ENCODE measurements at regions not wholly inside any gene's neighbourhood (a gene's known extent, or its start where the extent isn't known, plus 50 kb on each side); places are given as distances from the start of the nearest gene placed in this dataset.

DNA sequence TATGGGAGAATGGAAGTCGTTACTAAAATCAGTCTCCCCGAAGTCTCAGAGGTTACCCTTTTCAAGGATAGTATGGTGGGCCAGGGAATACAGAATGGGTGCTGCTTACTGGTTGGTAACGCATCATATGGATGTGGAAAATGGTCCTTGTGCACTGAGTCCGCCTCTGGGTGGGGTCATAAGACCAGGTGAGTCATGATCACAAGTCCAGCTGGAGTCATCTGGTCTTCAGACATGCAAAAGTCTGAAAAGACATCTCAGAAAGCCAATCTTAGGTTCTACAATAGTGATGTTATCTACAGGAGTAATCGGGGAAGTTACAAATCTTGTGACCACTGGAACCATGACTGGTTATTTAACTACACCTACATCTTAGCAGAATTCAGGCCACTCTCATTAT, 71.9 kb upstream of the TCL1B start:
- POLR2A ChIA-PET, result no interaction called here

More for the DNA sequence above, 71.9 kb upstream of the TCL1B start:
- Mint-ChIP-seq H3K27ac (no peak overlapping the region), H3K4me3 (no peak overlapping the region), H3K9me3 (no peaks in the 10 kb centered on the region), H3K36me3 (no peaks in the 10 kb centered on the region), H3K27me3 (ENCODE audit: low read depth) (peaks cover 30% of the 10 kb centered on the region), H3K4me1 (peaks cover 21% of the 10 kb centered on the region)
- no peak for DNase-seq (ENCODE audit: low spot score)
- TF ChIP-seq HMGA2 (CRISPR knock-in tag; IDR thresholded peaks at IDR 0.05) (no peak), OVOL2 (CRISPR knock-in tag; IDR thresholded peaks at IDR 0.05; ENCODE audit: borderline replicate concordance) (no peak), ZNF121 (CRISPR knock-in tag; IDR thresholded peaks at IDR 0.05) (no peak), GRHL2 (CRISPR knock-in tag; IDR thresholded peaks at IDR 0.05; ENCODE audit: insufficient replicate concordance, severe bottlenecking) (no peak), TCF7 (CRISPR knock-in tag; IDR thresholded peaks at IDR 0.05; ENCODE audit: low read depth) (no peak), JAZF1 (CRISPR knock-in tag; IDR thresholded peaks at IDR 0.05) (no peak), SOX15 (CRISPR knock-in tag; IDR thresholded peaks at IDR 0.05) (no peak), FOXJ3 (CRISPR knock-in tag; IDR thresholded peaks at IDR 0.05; ENCODE audit: borderline replicate concordance) (no peak), RORB (CRISPR knock-in tag; IDR thresholded peaks at IDR 0.05) (no peak), ZNF263 (CRISPR knock-in tag; IDR thresholded peaks at IDR 0.05; ENCODE audit: low read depth) (no peak), ESRRA (CRISPR knock-in tag; IDR thresholded peaks at IDR 0.05; ENCODE audit: borderline replicate concordance) (no peak), ZBTB21 (CRISPR knock-in tag; IDR thresholded peaks at IDR 0.05; ENCODE audit: borderline replicate concordance) (no peak)
- TF ChIP-seq, protein P1, sequence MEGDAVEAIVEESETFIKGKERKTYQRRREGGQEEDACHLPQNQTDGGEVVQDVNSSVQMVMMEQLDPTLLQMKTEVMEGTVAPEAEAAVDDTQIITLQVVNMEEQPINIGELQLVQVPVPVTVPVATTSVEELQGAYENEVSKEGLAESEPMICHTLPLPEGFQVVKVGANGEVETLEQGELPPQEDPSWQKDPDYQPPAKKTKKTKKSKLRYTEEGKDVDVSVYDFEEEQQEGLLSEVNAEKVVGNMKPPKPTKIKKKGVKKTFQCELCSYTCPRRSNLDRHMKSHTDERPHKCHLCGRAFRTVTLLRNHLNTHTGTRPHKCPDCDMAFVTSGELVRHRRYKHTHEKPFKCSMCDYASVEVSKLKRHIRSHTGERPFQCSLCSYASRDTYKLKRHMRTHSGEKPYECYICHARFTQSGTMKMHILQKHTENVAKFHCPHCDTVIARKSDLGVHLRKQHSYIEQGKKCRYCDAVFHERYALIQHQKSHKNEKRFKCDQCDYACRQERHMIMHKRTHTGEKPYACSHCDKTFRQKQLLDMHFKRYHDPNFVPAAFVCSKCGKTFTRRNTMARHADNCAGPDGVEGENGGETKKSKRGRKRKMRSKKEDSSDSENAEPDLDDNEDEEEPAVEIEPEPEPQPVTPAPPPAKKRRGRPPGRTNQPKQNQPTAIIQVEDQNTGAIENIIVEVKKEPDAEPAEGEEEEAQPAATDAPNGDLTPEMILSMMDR (IDR thresholded peaks at IDR 0.05), result no peak
- TF ChIP-seq, protein P2, sequence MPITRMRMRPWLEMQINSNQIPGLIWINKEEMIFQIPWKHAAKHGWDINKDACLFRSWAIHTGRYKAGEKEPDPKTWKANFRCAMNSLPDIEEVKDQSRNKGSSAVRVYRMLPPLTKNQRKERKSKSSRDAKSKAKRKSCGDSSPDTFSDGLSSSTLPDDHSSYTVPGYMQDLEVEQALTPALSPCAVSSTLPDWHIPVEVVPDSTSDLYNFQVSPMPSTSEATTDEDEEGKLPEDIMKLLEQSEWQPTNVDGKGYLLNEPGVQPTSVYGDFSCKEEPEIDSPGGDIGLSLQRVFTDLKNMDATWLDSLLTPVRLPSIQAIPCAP (CRISPR knock-in tag; IDR thresholded peaks at IDR 0.05), result no peak
- TF ChIP-seq, protein P3, sequence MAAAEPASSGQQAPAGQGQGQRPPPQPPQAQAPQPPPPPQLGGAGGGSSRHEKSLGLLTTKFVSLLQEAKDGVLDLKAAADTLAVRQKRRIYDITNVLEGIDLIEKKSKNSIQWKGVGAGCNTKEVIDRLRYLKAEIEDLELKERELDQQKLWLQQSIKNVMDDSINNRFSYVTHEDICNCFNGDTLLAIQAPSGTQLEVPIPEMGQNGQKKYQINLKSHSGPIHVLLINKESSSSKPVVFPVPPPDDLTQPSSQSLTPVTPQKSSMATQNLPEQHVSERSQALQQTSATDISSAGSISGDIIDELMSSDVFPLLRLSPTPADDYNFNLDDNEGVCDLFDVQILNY (CRISPR knock-in tag; IDR thresholded peaks at IDR 0.05), result no peak
- TF ChIP-seq, protein P4, sequence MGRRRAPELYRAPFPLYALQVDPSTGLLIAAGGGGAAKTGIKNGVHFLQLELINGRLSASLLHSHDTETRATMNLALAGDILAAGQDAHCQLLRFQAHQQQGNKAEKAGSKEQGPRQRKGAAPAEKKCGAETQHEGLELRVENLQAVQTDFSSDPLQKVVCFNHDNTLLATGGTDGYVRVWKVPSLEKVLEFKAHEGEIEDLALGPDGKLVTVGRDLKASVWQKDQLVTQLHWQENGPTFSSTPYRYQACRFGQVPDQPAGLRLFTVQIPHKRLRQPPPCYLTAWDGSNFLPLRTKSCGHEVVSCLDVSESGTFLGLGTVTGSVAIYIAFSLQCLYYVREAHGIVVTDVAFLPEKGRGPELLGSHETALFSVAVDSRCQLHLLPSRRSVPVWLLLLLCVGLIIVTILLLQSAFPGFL (CRISPR knock-in tag; IDR thresholded peaks at IDR 0.05; ENCODE audit: borderline replicate concordance), result no peak
- TF ChIP-seq, protein P5, sequence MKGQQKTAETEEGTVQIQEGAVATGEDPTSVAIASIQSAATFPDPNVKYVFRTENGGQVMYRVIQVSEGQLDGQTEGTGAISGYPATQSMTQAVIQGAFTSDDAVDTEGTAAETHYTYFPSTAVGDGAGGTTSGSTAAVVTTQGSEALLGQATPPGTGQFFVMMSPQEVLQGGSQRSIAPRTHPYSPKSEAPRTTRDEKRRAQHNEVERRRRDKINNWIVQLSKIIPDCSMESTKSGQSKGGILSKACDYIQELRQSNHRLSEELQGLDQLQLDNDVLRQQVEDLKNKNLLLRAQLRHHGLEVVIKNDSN (CRISPR knock-in tag; IDR thresholded peaks at IDR 0.05), result no peak
- TF ChIP-seq, protein P6, sequence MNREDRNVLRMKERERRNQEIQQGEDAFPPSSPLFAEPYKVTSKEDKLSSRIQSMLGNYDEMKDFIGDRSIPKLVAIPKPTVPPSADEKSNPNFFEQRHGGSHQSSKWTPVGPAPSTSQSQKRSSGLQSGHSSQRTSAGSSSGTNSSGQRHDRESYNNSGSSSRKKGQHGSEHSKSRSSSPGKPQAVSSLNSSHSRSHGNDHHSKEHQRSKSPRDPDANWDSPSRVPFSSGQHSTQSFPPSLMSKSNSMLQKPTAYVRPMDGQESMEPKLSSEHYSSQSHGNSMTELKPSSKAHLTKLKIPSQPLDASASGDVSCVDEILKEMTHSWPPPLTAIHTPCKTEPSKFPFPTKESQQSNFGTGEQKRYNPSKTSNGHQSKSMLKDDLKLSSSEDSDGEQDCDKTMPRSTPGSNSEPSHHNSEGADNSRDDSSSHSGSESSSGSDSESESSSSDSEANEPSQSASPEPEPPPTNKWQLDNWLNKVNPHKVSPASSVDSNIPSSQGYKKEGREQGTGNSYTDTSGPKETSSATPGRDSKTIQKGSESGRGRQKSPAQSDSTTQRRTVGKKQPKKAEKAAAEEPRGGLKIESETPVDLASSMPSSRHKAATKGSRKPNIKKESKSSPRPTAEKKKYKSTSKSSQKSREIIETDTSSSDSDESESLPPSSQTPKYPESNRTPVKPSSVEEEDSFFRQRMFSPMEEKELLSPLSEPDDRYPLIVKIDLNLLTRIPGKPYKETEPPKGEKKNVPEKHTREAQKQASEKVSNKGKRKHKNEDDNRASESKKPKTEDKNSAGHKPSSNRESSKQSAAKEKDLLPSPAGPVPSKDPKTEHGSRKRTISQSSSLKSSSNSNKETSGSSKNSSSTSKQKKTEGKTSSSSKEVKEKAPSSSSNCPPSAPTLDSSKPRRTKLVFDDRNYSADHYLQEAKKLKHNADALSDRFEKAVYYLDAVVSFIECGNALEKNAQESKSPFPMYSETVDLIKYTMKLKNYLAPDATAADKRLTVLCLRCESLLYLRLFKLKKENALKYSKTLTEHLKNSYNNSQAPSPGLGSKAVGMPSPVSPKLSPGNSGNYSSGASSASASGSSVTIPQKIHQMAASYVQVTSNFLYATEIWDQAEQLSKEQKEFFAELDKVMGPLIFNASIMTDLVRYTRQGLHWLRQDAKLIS (CRISPR knock-in tag; IDR thresholded peaks at IDR 0.05; ENCODE audit: borderline replicate concordance), result no peak
- TF ChIP-seq, protein P7, sequence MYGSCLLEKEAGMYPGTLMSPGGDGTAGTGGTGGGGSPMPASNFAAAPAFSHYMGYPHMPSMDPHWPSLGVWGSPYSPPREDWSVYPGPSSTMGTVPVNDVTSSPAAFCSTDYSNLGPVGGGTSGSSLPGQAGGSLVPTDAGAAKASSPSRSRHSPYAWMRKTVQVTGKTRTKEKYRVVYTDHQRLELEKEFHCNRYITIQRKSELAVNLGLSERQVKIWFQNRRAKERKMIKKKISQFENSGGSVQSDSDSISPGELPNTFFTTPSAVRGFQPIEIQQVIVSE (CRISPR knock-in tag; IDR thresholded peaks at IDR 0.05; ENCODE audit: borderline replicate concordance), result no peak
- ATAC-seq, result no peak
- CTCF ChIA-PET, result interaction anchor here (1.2 kb wide), 1 partner anchor 51 kb away, joined by 3 read pairs; no protein-coding TSS in a partner anchor
